GM12873 (cell line): ENCODE measurements at regions not wholly inside any gene's neighbourhood (a gene's known extent, or its start where the extent isn't known, plus 50 kb on each side); places are given as distances from the start of the nearest gene placed in this dataset.
A peak's percentile ranks its signal among the peaks of the same experiment; 100 is the strongest.

Experiments
- CTCF ChIP-seq: IDR thresholded peaks from 2 replicates; pipeline ENCODE4 v1.5.1; 2012; ENCODE audit warnings: low read depth, mild to moderate bottlenecking, moderate library complexity, low read length, control low read depth; ENCODE audit not compliant: insufficient read depth; ENCODE audit errors: missing control alignments

- TF ChIP-seq CTCF = no peak
These were observed 127.7 kb downstream of the SPTSSA start for GRCh38 chr14:34334329-34334728.

GRCh38 chr14:34331728-34332623 lies 130.1 kb downstream of the SPTSSA start:
- TF ChIP-seq CTCF = peak; percentile 82

GRCh38 chr14:34330846-34331245 lies 131.2 kb downstream of the SPTSSA start:
- no peak for TF ChIP-seq CTCF

- TF ChIP-seq CTCF = no peak
These were observed 132.7 kb downstream of the SPTSSA start for GRCh38 chr14:34329301-34329700.

- no peak for TF ChIP-seq CTCF
These were observed 133.9 kb downstream of the SPTSSA start for GRCh38 chr14:34328178-34328577.

- TF ChIP-seq CTCF = no peak
These were observed 136.5 kb downstream of the SPTSSA start for GRCh38 chr14:34325493-34325892.

GRCh38 chr14:34324363-34324795 lies 137.7 kb downstream of the SPTSSA start:
- peak; percentile 61 for TF ChIP-seq CTCF
